ENCODE measurements at regions not wholly inside any gene's neighbourhood (a gene's known extent, or its start where the extent isn't known, plus 50 kb on each side); places are given as distances from the start of the nearest gene placed in this dataset.

DNA sequence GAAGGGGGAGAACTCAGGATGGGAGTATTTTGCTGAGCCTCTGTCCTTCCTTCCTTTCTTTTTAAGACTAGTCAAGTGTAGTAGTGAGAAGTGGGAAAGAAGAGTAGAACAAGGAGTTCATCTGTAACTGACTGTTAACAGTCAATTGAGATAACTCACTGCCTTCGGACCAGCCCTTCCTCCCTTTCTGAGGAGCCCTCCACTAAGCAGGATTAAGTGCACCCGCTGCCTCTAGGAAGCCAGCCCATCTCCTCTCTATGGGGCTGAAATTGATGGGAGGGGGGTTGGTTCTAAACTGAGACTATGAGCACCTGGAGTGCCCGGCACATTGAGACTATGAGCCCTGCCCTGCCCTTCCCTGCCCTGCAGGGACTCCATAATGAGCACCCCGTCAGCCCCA lies 72.7 kb upstream of the TINAGL1 start:
- peak; percentile 6; the same call in 1 of the 2 replicates for ATAC-seq
- H3K4me1 Mint-ChIP-seq: peaks cover 42% of the 10 kb centered on the region
- no peak for DNase-seq (ENCODE audit: low spot score)
- POLR2A ChIA-PET: no interaction called here
- no peaks in the 10 kb centered on the region for H3K9me3 Mint-ChIP-seq
- TF ChIP-seq CBFB (CRISPR knock-in tag; IDR thresholded peaks at IDR 0.05; ENCODE audit: low read depth) (no peak), ZNF671 (CRISPR knock-in tag; IDR thresholded peaks at IDR 0.05) (no peak), NFE2L1 (CRISPR knock-in tag; IDR thresholded peaks at IDR 0.05) (no peak), ZNF232 (CRISPR knock-in tag; IDR thresholded peaks at IDR 0.05) (no peak), CREM (CRISPR knock-in tag; IDR thresholded peaks at IDR 0.05) (no peak), KAT7 (CRISPR knock-in tag; IDR thresholded peaks at IDR 0.05; ENCODE audit: borderline replicate concordance) (no peak), NFATC4 (CRISPR knock-in tag; IDR thresholded peaks at IDR 0.05) (no peak), ELF4 (CRISPR knock-in tag; IDR thresholded peaks at IDR 0.05; ENCODE audit: low read depth) (no peak), ZNF138 (CRISPR knock-in tag; conservative IDR thresholded peaks at IDR 0.05) (no peak), MYBL2 (CRISPR knock-in tag; IDR thresholded peaks at IDR 0.05) (no peak), ATF1 (CRISPR knock-in tag; IDR thresholded peaks at IDR 0.05) (no peak), SMAD3 (CRISPR knock-in tag; IDR thresholded peaks at IDR 0.05; ENCODE audit: borderline replicate concordance) (no peak), JUN (CRISPR knock-in tag; IDR thresholded peaks at IDR 0.05) (no peak), OVOL2 (CRISPR knock-in tag; IDR thresholded peaks at IDR 0.05; ENCODE audit: borderline replicate concordance) (no peak)
- TF ChIP-seq, protein P1, sequence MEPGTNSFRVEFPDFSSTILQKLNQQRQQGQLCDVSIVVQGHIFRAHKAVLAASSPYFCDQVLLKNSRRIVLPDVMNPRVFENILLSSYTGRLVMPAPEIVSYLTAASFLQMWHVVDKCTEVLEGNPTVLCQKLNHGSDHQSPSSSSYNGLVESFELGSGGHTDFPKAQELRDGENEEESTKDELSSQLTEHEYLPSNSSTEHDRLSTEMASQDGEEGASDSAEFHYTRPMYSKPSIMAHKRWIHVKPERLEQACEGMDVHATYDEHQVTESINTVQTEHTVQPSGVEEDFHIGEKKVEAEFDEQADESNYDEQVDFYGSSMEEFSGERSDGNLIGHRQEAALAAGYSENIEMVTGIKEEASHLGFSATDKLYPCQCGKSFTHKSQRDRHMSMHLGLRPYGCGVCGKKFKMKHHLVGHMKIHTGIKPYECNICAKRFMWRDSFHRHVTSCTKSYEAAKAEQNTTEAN (CRISPR knock-in tag; IDR thresholded peaks at IDR 0.05): no peak
- TF ChIP-seq, protein P2, sequence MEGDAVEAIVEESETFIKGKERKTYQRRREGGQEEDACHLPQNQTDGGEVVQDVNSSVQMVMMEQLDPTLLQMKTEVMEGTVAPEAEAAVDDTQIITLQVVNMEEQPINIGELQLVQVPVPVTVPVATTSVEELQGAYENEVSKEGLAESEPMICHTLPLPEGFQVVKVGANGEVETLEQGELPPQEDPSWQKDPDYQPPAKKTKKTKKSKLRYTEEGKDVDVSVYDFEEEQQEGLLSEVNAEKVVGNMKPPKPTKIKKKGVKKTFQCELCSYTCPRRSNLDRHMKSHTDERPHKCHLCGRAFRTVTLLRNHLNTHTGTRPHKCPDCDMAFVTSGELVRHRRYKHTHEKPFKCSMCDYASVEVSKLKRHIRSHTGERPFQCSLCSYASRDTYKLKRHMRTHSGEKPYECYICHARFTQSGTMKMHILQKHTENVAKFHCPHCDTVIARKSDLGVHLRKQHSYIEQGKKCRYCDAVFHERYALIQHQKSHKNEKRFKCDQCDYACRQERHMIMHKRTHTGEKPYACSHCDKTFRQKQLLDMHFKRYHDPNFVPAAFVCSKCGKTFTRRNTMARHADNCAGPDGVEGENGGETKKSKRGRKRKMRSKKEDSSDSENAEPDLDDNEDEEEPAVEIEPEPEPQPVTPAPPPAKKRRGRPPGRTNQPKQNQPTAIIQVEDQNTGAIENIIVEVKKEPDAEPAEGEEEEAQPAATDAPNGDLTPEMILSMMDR (IDR thresholded peaks at IDR 0.05): no peak
- TF ChIP-seq, protein P3, sequence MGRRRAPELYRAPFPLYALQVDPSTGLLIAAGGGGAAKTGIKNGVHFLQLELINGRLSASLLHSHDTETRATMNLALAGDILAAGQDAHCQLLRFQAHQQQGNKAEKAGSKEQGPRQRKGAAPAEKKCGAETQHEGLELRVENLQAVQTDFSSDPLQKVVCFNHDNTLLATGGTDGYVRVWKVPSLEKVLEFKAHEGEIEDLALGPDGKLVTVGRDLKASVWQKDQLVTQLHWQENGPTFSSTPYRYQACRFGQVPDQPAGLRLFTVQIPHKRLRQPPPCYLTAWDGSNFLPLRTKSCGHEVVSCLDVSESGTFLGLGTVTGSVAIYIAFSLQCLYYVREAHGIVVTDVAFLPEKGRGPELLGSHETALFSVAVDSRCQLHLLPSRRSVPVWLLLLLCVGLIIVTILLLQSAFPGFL (CRISPR knock-in tag; IDR thresholded peaks at IDR 0.05; ENCODE audit: borderline replicate concordance): no peak
- TF ChIP-seq, protein P4, sequence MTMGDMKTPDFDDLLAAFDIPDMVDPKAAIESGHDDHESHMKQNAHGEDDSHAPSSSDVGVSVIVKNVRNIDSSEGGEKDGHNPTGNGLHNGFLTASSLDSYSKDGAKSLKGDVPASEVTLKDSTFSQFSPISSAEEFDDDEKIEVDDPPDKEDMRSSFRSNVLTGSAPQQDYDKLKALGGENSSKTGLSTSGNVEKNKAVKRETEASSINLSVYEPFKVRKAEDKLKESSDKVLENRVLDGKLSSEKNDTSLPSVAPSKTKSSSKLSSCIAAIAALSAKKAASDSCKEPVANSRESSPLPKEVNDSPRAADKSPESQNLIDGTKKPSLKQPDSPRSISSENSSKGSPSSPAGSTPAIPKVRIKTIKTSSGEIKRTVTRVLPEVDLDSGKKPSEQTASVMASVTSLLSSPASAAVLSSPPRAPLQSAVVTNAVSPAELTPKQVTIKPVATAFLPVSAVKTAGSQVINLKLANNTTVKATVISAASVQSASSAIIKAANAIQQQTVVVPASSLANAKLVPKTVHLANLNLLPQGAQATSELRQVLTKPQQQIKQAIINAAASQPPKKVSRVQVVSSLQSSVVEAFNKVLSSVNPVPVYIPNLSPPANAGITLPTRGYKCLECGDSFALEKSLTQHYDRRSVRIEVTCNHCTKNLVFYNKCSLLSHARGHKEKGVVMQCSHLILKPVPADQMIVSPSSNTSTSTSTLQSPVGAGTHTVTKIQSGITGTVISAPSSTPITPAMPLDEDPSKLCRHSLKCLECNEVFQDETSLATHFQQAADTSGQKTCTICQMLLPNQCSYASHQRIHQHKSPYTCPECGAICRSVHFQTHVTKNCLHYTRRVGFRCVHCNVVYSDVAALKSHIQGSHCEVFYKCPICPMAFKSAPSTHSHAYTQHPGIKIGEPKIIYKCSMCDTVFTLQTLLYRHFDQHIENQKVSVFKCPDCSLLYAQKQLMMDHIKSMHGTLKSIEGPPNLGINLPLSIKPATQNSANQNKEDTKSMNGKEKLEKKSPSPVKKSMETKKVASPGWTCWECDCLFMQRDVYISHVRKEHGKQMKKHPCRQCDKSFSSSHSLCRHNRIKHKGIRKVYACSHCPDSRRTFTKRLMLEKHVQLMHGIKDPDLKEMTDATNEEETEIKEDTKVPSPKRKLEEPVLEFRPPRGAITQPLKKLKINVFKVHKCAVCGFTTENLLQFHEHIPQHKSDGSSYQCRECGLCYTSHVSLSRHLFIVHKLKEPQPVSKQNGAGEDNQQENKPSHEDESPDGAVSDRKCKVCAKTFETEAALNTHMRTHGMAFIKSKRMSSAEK (CRISPR knock-in tag; IDR thresholded peaks at IDR 0.05; ENCODE audit: borderline replicate concordance): no peak
- TF ChIP-seq, protein P5, sequence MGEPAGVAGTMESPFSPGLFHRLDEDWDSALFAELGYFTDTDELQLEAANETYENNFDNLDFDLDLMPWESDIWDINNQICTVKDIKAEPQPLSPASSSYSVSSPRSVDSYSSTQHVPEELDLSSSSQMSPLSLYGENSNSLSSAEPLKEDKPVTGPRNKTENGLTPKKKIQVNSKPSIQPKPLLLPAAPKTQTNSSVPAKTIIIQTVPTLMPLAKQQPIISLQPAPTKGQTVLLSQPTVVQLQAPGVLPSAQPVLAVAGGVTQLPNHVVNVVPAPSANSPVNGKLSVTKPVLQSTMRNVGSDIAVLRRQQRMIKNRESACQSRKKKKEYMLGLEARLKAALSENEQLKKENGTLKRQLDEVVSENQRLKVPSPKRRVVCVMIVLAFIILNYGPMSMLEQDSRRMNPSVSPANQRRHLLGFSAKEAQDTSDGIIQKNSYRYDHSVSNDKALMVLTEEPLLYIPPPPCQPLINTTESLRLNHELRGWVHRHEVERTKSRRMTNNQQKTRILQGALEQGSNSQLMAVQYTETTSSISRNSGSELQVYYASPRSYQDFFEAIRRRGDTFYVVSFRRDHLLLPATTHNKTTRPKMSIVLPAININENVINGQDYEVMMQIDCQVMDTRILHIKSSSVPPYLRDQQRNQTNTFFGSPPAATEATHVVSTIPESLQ (CRISPR knock-in tag; IDR thresholded peaks at IDR 0.05): no peak
- TF ChIP-seq, protein P6, sequence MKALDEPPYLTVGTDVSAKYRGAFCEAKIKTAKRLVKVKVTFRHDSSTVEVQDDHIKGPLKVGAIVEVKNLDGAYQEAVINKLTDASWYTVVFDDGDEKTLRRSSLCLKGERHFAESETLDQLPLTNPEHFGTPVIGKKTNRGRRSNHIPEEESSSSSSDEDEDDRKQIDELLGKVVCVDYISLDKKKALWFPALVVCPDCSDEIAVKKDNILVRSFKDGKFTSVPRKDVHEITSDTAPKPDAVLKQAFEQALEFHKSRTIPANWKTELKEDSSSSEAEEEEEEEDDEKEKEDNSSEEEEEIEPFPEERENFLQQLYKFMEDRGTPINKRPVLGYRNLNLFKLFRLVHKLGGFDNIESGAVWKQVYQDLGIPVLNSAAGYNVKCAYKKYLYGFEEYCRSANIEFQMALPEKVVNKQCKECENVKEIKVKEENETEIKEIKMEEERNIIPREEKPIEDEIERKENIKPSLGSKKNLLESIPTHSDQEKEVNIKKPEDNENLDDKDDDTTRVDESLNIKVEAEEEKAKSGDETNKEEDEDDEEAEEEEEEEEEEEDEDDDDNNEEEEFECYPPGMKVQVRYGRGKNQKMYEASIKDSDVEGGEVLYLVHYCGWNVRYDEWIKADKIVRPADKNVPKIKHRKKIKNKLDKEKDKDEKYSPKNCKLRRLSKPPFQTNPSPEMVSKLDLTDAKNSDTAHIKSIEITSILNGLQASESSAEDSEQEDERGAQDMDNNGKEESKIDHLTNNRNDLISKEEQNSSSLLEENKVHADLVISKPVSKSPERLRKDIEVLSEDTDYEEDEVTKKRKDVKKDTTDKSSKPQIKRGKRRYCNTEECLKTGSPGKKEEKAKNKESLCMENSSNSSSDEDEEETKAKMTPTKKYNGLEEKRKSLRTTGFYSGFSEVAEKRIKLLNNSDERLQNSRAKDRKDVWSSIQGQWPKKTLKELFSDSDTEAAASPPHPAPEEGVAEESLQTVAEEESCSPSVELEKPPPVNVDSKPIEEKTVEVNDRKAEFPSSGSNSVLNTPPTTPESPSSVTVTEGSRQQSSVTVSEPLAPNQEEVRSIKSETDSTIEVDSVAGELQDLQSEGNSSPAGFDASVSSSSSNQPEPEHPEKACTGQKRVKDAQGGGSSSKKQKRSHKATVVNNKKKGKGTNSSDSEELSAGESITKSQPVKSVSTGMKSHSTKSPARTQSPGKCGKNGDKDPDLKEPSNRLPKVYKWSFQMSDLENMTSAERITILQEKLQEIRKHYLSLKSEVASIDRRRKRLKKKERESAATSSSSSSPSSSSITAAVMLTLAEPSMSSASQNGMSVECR (CRISPR knock-in tag; IDR thresholded peaks at IDR 0.05; ENCODE audit: borderline replicate concordance): no peak
- peak overlapping the region; percentile 31 for H3K4me3 Mint-ChIP-seq
- no peaks in the 10 kb centered on the region for H3K36me3 Mint-ChIP-seq
- H3K27ac Mint-ChIP-seq: peak overlapping the region; percentile 22; the same call in 1 of the 2 replicates
- peaks cover 4% of the 10 kb centered on the region; the same call in 1 of the 2 replicates for H3K27me3 Mint-ChIP-seq (ENCODE audit: low read depth)
- CTCF ChIA-PET: interaction anchor here (1.2 kb wide), 1 partner anchor 109 kb away, joined by 5 read pairs; no protein-coding TSS in a partner anchor

Data from WTC11 (cell line).